Heart left ventricle (tissue), 13 donors: ENCODE measurements at regions not wholly inside any gene's neighbourhood (a gene's known extent, or its start where the extent isn't known, plus 50 kb on each side); places are given as distances from the start of the nearest gene placed in this dataset.

ENCODE experiments used
- POLR2A ChIP-seq, 2 donors: fragments of 450-650 bp; IDR thresholded peaks; one replicate each; pipeline ENCODE4 v1.6.1; 2017; ENCODE audit warnings: antibody characterized with exemption in 2 of 2, mild to moderate bottlenecking in 2 of 2, moderate library complexity in 2 of 2
- TF ChIP-seq, protein P1 (sequence below), 12 donors: fragments of 200-600 bp; sonication (generic) in 4 of 12; IDR thresholded peaks; one replicate each; pipeline versions ENCODE4 v1.5.0 to v1.8.0; 2018 to 2022; ENCODE audit warnings: antibody characterized with exemption in 12 of 12, mild to moderate bottlenecking in 5 of 12
- donor health status: ischemic (EF 13 %, LVEDD 7.1; RV severe dilation, severe dysfunction).
- donor health status: DM: no; HTN: yes; CAD: no.
- donor health status: DM: no; HTN: no; CAD: no.
- donor health status: ischemic (EF 25% LVEDD 6.9; RV normal size, moderate dysfunction).
- donor health status: ischemic (EF 25% LVEDD 5.7; RV mildly dilated, moderate dysfunction).
- donor health status: ischemic (EF 35%, LVEDD 5.7; RV mildly dilated, moderate dysfunction).
- donor health status: nonischemic (EF 11% LVEDD 7.7; RV severe dilation, severe dysfunction).
- donor health status: DM: yes; HTN: yes; CAD: no.
- donor health status: PGD.
- donor health status: ischemic (EF 29% LVEDD 5.4; RV normal size, mild dysfunction).
- donor health status: nonischemic (EF 23%, LVEDD 6.1; RV moderate dilation, normal function).

- no peak for TF ChIP-seq POLR2A (IDR thresholded peaks at IDR 0.05)
- TF ChIP-seq, protein P1, sequence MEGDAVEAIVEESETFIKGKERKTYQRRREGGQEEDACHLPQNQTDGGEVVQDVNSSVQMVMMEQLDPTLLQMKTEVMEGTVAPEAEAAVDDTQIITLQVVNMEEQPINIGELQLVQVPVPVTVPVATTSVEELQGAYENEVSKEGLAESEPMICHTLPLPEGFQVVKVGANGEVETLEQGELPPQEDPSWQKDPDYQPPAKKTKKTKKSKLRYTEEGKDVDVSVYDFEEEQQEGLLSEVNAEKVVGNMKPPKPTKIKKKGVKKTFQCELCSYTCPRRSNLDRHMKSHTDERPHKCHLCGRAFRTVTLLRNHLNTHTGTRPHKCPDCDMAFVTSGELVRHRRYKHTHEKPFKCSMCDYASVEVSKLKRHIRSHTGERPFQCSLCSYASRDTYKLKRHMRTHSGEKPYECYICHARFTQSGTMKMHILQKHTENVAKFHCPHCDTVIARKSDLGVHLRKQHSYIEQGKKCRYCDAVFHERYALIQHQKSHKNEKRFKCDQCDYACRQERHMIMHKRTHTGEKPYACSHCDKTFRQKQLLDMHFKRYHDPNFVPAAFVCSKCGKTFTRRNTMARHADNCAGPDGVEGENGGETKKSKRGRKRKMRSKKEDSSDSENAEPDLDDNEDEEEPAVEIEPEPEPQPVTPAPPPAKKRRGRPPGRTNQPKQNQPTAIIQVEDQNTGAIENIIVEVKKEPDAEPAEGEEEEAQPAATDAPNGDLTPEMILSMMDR (IDR thresholded peaks at IDR 0.05): no peak
Observed at GRCh38 chr2:228866781-228867180, 404.3 kb downstream of the PID1 start.
